HG02885 (cell line): ENCODE measurements at regions not wholly inside any gene's neighbourhood (a gene's known extent, or its start where the extent isn't known, plus 50 kb on each side); places are given as distances from the start of the nearest gene placed in this dataset.

Source experiments
- ATAC-seq: cut with Tn5 transposase; IDR thresholded peaks from one replicate; pipeline ENCODE4 v1.9.1; 2021; ENCODE audit warnings: mild to moderate bottlenecking; ENCODE audit not compliant: unreplicated experiment, poor library complexity

DNA sequence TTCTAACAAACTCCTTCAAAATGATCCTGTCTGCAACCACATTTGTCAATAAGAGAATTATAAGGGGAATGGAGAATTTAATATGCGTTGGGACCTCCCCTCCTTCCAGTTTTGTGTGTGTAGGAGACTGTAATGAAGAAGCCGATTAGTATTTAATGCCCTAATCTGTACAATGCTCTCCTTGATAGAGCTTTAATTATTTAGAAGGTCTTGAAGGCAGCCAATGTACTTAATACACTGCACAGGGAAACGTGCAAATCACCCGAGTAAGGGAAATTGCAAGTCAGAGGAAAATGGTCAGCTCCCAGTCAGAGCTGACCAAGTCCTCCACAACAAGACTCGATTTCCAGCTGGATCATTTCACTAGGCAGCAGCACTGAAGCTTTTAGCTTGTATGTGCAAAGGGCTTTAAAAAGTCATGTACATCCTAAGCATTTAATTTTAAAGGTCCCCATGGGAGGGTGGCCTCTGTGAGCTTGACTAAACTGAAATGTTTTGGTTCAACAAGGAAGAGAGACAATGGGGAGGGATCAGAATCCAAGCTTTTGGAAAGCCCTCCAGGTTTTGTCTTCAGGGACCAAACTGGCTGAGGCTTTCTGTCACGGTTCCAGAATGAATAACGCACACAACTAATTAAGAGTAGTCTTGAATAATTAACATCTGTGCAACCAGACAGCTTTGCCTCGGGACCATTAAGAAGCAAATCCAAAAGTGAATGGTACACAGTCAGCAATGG is 159.8 kb upstream of the MITF start:
- no peak for ATAC-seq

- no peak for ATAC-seq
Observed at GRCh38 chr3:69569520-69569919, 169.7 kb upstream of the MITF start.

GRCh38 chr3:69568951-69569350 is 170.3 kb upstream of the MITF start:
- no peak for ATAC-seq

- ATAC-seq: no peak
Observed at GRCh38 chr3:69568458-69568857, 170.8 kb upstream of the MITF start.

- no peak for ATAC-seq
Observed at GRCh38 chr3:69567710-69568052, 171.6 kb upstream of the MITF start.

- no peak for ATAC-seq
Observed at GRCh38 chr3:69567023-69567709, 172.1 kb upstream of the MITF start.

- ATAC-seq: no peak
Observed at GRCh38 chr3:69566275-69566674, 173.0 kb upstream of the MITF start.

GRCh38 chr3:69565316-69565715 is 173.9 kb upstream of the MITF start:
- ATAC-seq: no peak

- ATAC-seq: no peak
Observed at GRCh38 chr3:69563981-69564380, 175.3 kb upstream of the MITF start.

DNA sequence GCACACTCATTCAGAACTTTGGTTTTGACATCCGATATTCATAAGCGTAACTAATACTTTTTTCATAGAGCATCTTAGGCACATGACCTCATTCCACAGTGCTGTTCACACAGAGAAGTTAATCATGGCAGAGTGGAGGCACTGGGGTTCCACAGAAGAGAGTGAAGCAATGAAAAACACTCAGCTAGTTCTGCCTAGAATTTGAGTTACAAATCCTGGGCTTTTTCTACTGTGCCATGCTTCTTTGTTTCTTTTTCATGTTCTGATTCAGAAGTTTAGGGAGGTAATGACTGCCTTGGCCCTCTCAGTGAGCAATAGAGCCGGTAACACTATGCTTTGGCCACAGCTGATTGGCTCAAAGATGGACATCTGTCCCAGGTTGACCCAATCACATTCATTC is 176.1 kb upstream of the MITF start:
- ATAC-seq: no peak

DNA sequence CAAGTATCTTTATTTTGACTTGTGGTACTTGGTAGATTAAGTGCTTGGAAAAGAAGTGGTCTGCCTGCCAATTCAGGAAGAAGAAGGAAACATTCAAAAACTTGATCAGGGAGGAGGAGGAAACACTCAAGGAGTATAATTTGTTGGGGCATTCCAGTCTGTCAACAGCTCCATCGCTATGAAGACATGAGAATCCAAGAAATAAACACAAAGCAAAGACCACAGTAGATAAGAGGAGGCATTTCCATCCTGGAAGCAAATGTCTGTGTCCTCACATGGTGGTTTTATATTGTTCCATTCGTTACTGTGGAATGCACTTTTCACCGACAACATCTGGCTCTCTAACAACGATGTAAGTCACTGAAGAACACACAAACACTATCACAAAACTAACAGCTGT is 176.1 kb upstream of the FRMD4B start:
- no peak for ATAC-seq

GRCh38 chr3:69560818-69561217 is 174.9 kb upstream of the FRMD4B start:
- no peak for ATAC-seq

DNA sequence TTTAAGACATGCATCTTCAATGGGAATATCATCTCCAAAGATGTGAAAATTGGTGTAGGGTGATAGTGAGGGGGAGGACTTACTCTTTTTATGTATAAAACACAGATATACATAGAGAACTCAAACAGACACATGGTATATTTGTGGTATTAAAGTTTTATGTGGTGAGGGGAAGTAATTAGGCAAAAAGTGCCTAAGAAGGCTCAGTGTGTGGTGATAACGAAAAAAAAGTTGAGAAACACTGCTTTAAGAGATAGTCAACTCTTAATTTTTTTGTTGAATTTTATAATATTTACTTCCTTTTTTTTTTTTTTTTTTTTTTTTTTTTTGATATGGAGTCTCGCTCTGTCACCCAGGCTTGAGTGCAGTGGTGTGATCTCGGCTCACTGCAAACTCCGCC is 174.2 kb upstream of the FRMD4B start:
- no peak for ATAC-seq

DNA sequence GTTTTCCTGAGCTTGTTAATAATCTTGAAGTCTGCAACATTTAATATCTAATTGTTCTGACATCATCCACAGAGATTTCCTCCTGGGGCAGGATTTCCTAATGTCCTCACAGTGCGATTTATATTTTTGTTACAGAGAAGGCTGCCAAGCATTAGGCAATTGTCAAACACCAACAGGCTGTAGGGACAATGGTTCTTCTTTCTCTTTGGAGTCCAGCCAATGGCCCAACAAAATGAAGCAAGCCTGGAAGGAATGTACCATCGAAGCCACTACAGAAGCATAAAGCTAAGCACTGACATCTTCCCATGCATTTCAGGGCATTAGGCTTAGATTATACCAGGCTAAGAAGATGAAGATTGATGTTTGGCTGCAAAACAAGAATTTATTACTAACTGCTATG is 173.0 kb upstream of the FRMD4B start:
- ATAC-seq: no peak

- no peak for ATAC-seq
Observed at GRCh38 chr3:69554576-69554975, 168.7 kb upstream of the FRMD4B start.

GRCh38 chr3:69553888-69554287 is 168.0 kb upstream of the FRMD4B start:
- no peak for ATAC-seq

DNA sequence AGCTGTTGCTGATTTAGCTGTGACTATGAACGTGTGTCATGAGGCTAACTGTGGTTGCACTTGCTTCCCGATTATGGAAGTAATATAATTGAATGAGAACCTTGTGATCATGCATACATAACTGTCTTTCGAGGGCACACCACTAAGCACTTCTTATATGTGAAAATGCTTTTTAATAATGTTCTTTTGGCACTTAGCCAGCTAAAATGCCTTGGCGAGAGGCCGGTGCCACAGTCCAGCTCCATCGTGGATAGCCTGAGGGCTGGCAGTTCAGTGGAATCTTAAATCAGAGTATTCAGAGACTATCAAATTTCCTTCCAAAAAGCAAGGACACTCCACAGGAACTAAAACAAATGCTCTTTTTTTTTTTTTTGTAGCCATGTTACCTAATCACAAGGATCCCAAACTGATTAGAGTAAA is 161.6 kb upstream of the FRMD4B start:
- ATAC-seq: no peak

- ATAC-seq: no peak
Observed at GRCh38 chr3:69542805-69543429, 157.0 kb upstream of the FRMD4B start.

DNA sequence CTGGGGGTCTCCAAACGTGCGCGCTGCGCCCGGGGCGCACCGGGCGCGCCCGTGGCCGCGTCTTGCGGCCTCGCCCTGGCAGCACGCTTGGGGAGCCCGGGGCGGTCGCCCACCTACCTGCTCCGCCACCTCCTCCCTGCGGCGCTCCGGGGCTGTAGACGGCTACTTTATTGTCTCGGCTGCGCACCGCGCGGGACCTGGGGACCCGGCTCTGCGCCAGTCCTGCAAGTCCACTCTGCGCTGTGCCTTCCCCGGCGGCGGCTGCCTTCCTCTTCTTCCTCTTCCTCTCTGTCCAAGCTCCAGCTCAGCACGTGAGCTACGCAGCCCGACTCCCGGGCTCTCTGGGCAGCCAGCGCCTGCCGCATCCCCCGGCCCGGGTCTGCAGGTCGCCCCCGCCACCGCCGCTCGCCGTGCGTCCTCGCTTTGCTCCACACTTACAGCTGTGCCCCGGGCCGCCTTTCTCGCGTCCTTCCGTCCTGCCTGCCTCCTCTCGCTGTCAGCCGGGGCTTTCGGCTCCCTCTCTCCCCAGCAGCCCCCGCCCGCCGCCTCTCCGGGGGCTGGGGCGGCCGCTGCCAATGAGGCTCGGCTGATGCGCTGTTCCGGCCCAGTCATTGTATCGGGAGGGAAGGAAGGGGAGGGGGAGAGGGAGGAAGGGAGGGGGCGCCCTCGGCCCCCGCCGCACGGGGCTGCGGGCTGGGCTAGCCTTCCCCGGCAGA is 156.4 kb upstream of the FRMD4B start:
- ATAC-seq: no peak

- no peak for ATAC-seq
Observed at GRCh38 chr3:69541711-69542088, 155.8 kb upstream of the FRMD4B start.
